HG03066 (cell line): ENCODE measurements at regions not wholly inside any gene's neighbourhood (a gene's known extent, or its start where the extent isn't known, plus 50 kb on each side); places are given as distances from the start of the nearest gene placed in this dataset.

Source experiments
- ATAC-seq: cut with Tn5 transposase; IDR thresholded peaks from one replicate; pipeline ENCODE4 v1.9.1; 2021; ENCODE audit warnings: low read depth; ENCODE audit not compliant: unreplicated experiment

DNA sequence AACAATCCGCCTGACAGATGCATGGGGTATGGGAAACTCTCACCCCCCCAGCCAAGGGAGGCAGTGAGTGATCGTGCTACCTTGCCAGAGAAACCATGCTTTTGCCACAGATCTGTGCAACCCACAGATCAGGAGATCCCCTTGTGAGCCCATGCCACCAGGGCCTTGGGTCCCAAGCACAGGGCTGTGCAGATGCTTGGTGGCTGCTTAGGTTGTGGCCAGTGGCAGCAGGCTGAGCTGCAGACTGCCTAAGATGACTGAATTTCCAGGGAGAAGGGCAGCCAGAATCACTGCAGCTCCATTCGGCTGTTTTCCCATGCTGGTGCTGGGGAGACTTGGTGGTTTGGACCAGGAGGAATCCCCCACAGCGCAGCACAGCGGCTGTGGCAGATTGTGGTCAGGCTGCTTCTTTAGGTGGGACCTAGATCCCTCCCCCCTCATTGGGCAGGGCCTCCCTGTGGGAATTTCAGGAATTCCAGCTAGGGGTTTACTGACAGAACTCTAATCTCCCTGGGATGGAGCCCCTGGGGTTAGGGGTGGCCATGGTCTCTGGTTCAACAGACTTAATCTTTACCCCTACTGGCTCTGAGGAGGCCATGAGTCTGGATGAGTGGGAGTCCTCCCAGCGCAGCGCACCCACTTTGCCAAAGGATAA, 264.6 kb upstream of the DAAM1 start:
- ATAC-seq = no peak

DNA sequence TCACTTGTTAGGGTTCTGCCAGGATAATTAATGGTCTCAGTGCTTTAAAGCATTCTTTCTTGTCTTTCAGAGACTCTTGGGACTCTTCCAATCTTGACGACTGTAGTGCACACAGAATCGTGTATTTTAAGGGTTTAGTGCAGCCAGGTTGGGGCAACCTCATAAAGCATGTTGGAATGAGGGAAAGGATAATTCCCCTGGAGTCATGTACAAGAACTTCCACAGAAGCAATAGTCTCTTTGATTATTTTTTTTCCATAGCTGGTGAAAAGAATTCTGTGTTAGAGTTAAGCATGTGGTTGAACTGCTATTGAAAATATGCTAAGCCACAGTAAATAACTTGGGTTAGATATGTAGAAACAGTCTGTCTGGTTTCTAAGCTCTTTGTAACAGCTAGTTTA, 246.8 kb upstream of the DAAM1 start:
- no peak for ATAC-seq

DNA sequence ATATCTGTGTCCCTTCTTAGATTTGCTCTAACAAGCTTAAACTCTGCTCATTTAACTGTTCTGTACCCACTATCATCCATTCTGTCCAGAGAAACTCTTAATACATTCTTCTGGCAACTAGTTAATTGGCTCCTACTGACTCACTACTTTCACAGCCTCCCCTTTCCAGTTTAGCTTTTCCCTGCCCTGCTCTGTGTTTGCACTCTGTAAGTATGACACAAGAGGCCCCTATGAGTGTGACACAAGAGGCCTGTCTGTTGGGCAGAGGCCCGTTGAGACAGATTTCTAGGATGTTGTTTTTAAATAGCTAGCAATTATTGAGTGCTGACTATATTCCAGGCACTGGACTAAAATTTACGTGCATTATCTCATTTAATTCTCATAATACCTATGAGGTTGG, 246.0 kb upstream of the DAAM1 start:
- no peak for ATAC-seq

DNA sequence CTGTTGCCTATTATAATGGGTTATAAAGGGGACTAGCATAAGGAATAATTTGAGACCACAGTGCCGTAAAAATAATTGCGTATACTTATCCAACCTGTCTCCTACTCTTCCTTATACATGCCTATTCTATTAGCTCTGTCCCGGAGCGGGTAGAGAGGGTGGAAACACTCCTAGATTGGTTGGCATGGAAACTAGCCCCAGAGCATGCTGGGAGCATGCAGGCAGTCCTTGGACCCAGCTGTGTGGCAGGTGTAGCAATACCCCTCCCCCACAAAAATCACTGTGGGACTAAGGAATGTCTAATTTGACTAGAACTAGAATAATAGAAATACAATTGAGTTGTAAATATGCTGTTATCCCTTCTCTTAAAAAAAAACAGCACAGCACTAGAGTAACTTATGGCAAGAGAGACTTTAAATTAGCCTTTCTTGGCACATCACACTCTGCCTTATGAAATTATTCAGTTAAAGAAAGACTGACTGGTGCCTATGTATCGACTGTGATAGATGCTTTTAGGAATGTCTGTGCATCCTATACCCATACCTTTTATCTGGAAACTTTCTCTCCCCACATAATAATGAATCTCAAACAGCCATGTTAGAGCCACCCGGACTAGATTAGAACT, 244.0 kb upstream of the DAAM1 start:
- ATAC-seq = no peak

DNA sequence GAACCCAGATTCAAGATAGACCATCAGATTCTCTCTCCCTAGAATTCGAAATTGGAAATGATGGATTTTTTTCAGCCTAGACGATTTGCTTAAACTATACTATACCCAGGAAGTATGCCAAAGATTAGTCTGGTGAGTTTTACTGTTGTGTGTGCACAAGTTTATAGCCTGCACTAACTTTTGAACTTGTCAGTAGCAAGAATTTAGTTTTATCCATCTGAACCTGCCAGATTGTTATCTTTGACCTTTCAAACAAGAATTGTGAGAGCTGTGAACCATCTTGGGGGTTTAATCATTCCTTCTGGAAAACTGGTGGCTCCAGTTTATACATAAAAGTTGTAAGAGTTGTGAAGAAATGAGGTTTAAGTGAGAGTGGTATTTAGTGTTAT, 243.5 kb upstream of the DAAM1 start:
- ATAC-seq = no peak

DNA sequence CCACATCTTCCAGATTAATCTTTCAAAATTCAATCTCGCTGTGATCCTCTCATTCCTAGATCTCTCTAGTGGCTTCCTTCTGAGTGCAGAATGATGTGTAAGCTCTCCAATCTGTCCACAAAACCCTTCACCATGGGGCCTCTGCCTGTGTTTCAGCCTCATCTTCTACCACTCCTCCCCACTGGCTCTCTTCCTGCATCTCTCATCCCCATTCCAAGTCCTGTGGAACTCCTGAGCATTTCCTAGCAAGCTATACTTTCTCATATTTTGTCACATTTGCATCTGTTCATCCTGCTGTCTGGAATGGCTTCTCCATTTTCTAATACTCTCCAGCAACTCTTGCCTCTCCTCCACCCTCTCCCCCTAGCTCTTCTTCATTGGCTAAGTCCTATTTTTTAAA, 242.0 kb upstream of the DAAM1 start:
- no peak for ATAC-seq

DNA sequence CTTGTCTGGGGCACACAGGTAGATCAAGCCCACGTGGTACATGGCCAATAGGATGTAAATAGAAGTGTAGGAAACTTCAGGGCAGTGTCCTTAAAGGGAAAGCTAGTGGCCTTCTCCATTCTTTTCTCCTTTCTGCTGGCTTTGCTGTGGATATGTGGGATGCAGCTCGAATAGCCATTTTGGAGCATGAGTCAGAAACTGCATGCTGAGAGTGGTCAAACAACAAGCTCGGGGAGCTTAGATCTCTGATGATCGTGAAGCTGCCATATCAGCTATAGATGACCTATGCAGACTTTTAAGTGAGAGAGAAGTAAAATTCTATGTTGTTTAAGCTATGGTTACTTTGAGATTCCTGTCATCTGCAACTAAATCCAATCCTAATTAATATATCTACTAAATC, 241.3 kb upstream of the DAAM1 start:
- no peak for ATAC-seq

DNA sequence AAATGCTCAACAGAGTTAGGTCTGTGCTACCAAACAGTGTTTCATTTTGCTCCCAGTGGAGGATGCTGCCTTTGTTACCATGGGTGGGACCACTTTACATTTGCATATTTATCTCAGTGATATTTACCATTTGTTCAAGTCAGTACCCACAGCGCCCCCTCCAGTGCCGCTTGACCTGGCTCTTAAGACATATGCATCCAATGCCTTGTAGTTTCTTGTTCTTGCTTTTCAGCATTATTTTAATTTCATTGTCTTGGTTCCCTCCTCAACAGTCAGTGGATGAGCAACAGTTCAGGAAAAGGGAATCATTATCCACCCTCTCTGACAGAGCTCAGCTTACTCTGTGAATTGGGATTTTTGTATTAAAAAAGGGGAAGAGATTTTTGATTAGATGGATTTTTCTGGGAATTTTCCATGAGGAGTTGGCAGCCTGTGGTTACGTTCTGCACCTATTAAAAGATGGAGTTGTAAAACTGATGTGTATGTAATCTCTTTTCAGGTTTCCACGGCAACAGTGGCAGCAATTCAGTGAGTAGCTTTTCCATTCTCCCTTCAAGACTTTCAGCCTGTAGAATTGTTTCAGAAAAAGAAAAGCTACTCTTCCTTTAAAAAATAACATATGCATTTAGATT, 240.5 kb upstream of the DAAM1 start:
- ATAC-seq = no peak

DNA sequence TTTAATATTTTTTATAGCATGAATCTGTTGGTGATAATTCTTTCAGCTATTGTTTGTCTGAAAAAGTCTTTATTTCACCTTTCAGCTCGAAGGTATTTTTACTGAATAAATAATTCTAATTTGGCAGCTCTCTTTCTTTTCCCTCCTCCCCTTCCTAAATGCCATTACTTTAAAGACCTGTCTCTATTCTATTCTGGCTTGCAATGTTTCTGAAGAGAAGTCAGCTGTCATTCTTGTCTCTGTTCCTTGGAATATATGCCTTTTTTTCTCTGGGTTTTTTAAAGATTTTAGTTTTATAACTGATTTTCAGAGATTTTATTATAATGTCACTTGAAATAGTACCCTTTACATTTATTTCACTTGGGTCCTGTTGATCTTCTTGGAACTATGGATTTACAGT, 237.9 kb upstream of the DAAM1 start:
- ATAC-seq = no peak

DNA sequence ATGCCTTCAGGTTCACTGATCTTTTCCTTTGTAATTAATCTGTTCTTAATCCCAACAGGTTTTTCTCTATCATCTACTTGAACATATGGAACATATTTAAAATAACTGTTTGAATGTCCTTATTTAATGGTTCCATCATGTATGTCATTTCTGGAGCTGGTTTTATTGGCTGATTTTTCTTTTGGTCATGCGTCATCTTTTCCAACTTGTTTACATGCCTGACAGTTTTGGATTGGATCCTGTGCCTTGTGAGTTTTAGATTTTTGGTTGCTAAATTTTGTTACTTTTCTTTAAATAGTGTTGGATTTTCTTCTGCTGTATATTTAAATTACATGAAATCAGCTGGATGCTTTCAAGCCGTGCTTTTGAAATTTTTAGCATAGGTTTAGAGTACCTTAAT, 237.3 kb upstream of the DAAM1 start:
- ATAC-seq = no peak

DNA sequence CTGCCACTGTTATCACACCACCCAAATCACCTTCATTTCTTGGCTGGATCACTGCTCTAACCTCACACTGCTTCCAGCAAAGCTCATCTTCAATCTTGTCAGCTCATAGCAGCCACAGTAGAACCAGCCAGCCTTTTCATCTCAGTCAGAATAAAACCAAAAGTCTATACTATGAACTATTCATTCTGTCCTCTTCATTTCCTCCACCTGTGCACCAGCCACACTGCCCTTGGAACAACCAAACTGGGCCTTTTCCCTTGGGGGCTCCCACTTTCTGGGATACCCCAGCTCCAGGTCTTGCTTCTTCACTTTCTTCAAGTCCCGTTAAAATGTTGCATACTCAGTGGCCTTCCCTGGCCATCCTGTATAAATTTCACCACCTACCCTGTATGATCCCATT, 234.4 kb upstream of the DAAM1 start:
- ATAC-seq = no peak

DNA sequence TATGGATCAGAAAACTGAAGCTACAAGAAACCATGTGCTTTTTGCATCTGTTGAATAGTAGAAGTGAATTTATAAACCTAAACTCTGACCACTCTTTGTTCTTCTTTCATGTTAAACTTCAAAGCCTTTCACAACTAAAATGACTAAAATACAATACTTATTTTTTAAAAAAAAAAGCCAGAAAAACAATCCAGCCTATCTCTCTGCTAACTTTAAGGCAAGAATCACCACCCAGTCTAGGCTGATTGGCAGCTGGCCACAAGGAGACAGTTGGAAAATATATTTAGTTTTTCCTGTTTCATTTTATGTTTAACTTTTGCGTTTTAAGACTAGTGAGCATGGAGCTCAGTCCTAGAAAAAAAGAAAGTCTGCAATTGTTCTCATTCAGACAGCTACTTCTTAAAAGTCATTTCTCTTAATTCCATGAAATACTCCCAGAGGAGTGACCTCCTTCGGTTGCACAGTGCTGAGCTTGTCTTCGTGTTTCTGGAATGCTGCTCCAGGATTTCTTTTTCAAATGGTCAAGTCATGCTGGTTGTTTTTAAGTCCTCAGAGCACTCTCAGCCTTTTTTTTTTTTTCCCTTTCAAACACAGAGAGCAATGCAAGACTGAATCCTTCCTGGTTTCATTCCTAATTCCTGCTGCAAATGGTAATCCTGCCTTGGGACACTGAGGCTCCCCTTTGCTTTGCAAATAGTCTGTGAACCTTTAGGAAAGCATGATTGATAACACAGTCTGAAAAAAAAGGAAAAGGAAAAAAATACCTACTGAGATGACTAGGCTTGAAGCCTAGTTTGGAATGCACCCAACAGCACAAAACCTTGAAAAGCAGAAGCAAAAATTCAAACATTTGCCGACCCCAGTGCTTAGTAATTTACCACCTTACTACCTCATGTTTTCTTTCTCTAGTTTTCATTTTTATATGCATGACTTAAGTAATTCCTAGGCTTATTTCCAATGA, 233.3 kb upstream of the DAAM1 start:
- ATAC-seq = peak; percentile 40

GRCh38 chr14:58961045-58961731, 227.3 kb upstream of the DAAM1 start:
- no peak for ATAC-seq

GRCh38 chr14:58963873-58964597, 224.4 kb upstream of the DAAM1 start:
- no peak for ATAC-seq

DNA sequence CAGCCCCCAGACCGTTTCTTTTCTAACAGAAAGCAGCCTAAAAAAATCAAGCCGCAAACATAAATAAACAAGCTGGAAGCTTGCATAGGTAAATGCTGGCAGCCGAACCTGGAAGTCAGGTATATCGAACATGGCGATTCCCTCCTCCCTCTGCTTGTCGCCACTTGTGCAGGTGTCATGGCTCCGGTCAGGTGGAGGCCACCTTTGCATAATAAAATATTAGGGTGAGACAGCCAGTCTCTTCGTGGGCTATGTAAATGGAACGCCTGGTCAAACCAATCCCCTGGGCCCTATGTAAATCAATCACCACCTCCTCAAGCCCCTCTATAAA, 223.9 kb upstream of the DAAM1 start:
- no peak for ATAC-seq

- ATAC-seq = no peak
These were observed 222.9 kb upstream of the DAAM1 start for GRCh38 chr14:58965601-58966000.

DNA sequence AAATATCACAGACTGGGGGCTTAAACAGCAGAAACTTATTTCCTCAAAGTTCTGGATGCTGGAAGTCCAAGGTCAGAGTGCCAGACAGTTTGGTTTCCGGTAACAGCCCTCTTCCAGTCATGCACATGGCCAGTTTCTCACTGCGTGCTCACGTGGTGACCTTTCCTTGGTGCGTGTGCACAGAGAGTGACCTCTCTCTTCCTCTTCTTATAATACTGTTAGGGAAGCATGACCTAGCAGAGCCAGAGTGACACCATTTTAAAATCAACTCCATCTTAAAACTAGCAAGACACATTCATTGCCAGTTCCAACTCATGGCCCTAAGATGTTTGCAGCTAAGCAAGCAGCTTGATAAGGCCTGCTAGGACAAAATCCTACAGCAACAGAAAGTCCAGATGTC, 221.5 kb upstream of the DAAM1 start:
- no peak for ATAC-seq

DNA sequence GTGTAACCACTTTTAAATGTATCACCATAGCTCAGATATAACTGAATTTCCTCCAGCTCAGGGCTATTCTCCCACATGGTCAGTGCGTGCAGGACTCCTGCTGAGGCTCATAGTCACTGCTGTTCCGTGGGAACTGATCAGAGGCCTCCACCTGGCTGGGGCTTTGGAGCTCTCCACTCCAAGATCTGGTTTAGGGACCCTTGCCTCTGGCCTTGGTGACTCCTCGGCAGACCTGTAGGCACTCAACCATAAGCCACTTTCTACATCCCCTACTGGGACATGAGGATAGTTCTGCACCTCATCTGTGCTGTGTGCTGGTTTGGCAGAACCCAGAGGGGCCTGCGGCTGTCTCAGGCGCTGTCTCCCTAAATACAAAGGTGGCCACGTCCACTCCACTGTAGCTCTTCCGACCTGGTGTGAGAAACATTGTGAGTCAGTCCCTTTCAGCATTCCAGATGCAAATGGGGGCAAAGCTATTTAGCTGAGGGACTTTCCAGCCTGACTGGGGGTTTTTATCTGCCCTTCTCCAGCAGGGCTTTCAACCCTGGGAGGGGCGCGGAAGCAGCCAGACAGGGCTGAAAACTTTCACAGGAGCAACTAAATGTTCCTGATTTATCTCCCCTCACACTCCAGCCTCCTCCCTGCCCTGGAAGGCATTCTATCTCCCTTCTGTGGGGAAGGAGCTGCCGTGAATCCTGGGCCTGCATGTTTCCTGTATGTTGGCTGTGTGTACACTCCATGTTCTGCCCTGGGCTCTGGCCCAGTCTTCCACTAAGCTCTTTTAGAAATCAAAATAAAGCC, 218.3 kb upstream of the DAAM1 start:
- no peak for ATAC-seq
